ENCODE measurements at regions not wholly inside any gene's neighbourhood (a gene's known extent, or its start where the extent isn't known, plus 50 kb on each side); places are given as distances from the start of the nearest gene placed in this dataset.

DNA sequence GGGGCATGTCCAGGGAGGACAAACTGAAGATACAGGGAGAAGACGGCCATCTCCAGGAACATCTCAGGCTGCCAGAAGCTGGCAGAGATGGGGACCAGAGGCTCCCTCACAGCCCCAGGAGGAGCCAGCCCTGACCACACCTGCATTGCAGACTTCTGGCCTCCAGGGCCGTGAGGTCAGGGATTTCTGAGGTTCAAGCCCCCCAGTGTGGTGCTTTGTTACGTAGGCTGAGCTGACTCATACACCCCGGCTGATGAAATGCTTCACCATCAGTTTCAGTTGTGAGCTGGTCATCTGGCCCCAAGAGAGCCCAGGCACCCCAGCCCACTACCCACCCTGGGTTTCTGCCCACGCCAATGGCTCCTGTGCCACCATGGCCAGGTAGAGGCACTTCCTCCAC, 106.4 kb downstream of the SIK1 start:
- TF ChIP-seq CTCF (IDR thresholded peaks at IDR 0.05; ENCODE audit: low read depth, low read length): no peak
- H3K27ac ChIP-seq: no peak overlapping the region
- DNase-seq (ENCODE audit: low read depth in 1 of 2, low spot score in 1 of 2): no peak
- H3K36me3 ChIP-seq: no peaks in the 10 kb centered on the region
- no peaks in the 10 kb centered on the region for H3K9me3 ChIP-seq (ENCODE audit: low read depth)
- no peaks in the 10 kb centered on the region for H3K4me1 ChIP-seq (ENCODE audit: low read depth)
- H3K4me3 ChIP-seq: no peak overlapping the region
- no peaks in the 10 kb centered on the region for H3K27me3 ChIP-seq

DNA sequence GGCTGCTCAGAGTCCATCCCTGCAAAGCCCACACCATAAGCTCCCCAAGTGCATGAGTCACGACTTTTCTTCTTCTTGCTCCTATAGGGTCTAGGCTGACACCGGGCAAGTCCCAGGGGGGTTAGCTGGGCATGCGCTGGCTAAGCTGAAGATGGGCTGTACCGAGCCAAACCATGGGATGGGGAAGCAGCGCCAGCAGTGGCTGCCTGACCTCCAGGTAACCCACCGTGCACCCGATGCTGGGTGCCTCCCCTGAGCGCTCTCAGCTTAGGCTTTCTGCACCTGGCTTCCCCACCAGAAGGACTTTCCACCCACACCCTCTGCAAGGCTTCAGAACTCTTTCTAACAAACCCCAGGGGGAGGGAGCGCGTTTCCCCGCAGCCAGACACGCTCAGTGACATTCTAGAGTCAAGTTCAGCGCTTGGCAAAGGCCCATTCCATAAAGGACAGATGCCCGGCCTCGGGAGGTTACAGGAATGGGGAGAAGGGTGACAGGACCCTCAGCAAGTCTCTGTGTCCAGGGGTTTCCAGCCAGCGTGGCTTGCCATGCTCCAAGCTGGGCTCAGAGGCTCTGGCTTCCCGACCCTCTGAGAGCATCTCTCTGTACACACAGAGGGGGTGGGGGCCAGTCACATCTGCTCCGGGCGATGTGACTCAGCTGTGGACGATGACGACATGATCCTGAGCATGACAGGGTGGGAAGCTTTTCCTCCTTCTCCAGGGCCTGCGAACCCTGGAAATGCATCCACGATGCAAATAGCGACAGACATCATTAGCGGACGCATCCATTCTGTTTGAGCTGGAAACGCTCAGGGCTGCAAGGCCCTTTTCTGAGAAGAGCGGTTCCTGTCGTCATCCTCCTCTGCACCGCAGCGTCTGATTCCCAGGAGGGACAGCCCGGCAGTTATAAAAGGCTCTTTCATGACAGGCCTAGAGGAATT, 107.8 kb downstream of the SIK1 start:
- no peak for TF ChIP-seq CTCF (IDR thresholded peaks at IDR 0.05; ENCODE audit: low read depth, low read length)
- Histone ChIP-seq H3K27me3 (no peaks in the 10 kb centered on the region), H3K36me3 (no peaks in the 10 kb centered on the region), H3K27ac (no peak overlapping the region), H3K4me1 (ENCODE audit: low read depth) (no peaks in the 10 kb centered on the region), H3K9me3 (ENCODE audit: low read depth) (no peaks in the 10 kb centered on the region), H3K4me3 (no peak overlapping the region)
- DNase-seq (ENCODE audit: low read depth in 1 of 2, low spot score in 1 of 2): peak in 1 of 2 donors; percentile 56

DNA sequence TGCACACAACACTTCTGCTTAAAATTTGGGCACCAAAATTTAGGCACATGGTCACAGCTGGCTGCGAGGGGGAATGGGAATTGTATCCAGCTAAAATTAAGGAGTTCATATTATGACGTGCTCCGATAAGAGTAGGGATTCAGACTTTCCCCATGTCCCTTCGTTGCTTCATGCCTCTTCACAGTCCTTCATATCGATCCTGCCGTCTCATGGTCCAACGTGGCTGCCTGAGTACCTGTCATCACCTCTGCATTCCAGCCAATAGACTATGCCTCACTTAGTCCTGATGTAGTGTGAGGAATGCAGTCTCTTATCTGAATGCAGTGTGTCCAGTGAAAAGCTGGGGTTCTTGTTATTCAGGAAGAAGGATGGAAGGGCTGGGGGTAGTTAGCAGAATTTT, 108.6 kb downstream of the SIK1 start:
- Histone ChIP-seq H3K4me3 (no peak overlapping the region), H3K9me3 (ENCODE audit: low read depth) (no peaks in the 10 kb centered on the region), H3K27ac (no peak overlapping the region), H3K36me3 (no peaks in the 10 kb centered on the region), H3K4me1 (ENCODE audit: low read depth) (no peaks in the 10 kb centered on the region), H3K27me3 (no peaks in the 10 kb centered on the region)
- no peak for TF ChIP-seq CTCF (IDR thresholded peaks at IDR 0.05; ENCODE audit: low read depth, low read length)
- peak in 1 of 2 donors; percentile 29 for DNase-seq (ENCODE audit: low read depth in 1 of 2, low spot score in 1 of 2)

- Histone ChIP-seq H3K4me1 (ENCODE audit: low read depth) (peaks cover under 1% of the 10 kb centered on the region), H3K27ac (no peak overlapping the region), H3K27me3 (no peaks in the 10 kb centered on the region), H3K9me3 (ENCODE audit: low read depth) (no peaks in the 10 kb centered on the region), H3K36me3 (no peaks in the 10 kb centered on the region), H3K4me3 (no peak overlapping the region)
- no peak for TF ChIP-seq CTCF (IDR thresholded peaks at IDR 0.05; ENCODE audit: low read depth, low read length)
- DNase-seq (ENCODE audit: low read depth in 1 of 2, low spot score in 1 of 2): no peak
Measured at GRCh38 chr21:43317959-43318358, 109.0 kb downstream of the SIK1 start.

DNA sequence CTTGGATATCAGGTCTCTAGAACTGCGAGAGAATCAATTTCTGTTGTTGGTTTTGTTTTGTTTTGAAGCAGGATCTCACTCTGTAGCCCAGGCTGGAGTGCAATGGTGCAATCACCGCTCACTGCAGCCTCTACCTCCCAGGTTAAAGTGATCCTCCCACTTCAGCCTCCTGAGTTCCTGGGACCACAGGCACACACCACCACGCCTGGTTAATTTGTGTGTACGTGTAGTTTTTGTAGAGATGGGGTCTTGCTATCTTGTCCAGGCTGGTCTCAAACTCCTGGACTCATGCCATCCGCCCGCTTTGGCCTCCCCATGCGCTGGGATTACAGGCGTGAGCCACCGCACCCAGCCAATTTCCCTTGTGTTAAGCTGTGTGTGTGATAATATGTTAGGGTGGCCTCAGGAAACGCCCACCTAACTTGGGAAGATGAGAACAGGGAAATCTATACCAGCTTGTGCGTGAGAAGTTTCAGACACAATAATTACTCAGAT, 109.6 kb downstream of the SIK1 start:
- no peaks in the 10 kb centered on the region for H3K9me3 ChIP-seq (ENCODE audit: low read depth)
- H3K4me1 ChIP-seq (ENCODE audit: low read depth): peaks cover 7% of the 10 kb centered on the region
- H3K4me3 ChIP-seq: no peak overlapping the region
- no peaks in the 10 kb centered on the region for H3K36me3 ChIP-seq
- H3K27ac ChIP-seq: no peak overlapping the region
- no peaks in the 10 kb centered on the region for H3K27me3 ChIP-seq
- DNase-seq (ENCODE audit: low read depth in 1 of 2, low spot score in 1 of 2): no peak
- TF ChIP-seq CTCF (IDR thresholded peaks at IDR 0.05; ENCODE audit: low read depth, low read length): no peak
